Psoas muscle (tissue), 7 donors: ENCODE measurements at regions not wholly inside any gene's neighbourhood (a gene's known extent, or its start where the extent isn't known, plus 50 kb on each side); places are given as distances from the start of the nearest gene placed in this dataset.

Experiments
- ATAC-seq, 4 donors: fragments of 200-7000 bp; cut with Tn5 transposase; one replicate each; pipeline ENCODE4 v1.9.1; 2020; ENCODE audit warnings: moderate library complexity in 3 of 4, mild to moderate bottlenecking in 2 of 4
- DNase-seq, 2 donors: peaks; one replicate each; pipeline ENCODE4 v3.0.0-alpha.2; 2020
- H3K27ac ChIP-seq: fragments of 200-600 bp; one replicate; pipeline ENCODE4 v1.8.0; 2022
- H3K27me3 ChIP-seq, 3 donors: fragments of 200-600 bp in 1 of 3; one replicate each; pipeline versions ENCODE4 v1.6.1 to v1.8.0; 2013 to 2022; ENCODE audit warnings: low read length in 2 of 3, mild to moderate bottlenecking in 2 of 3, moderate library complexity in 1 of 3; ENCODE audit not compliant: insufficient read depth in 3 of 3
- H3K36me3 ChIP-seq, 2 donors: fragments of 200-600 bp in 1 of 2; one replicate each; pipeline versions ENCODE4 v1.6.1 to v1.8.0; 2013 to 2022; ENCODE audit warnings: low read depth in 1 of 2, mild to moderate bottlenecking in 1 of 2, moderate library complexity in 1 of 2; ENCODE audit not compliant: insufficient read depth in 1 of 2
- H3K4me1 ChIP-seq: fragments of 200-600 bp; one replicate; pipeline ENCODE4 v1.8.0; 2022
- H3K4me3 ChIP-seq: fragments of 200-600 bp; one replicate; pipeline ENCODE4 v1.8.0; 2022; ENCODE audit warnings: mild to moderate bottlenecking
- H3K9me3 ChIP-seq: fragments of 200-600 bp; one replicate; pipeline ENCODE4 v1.8.0; 2022
- CTCF ChIP-seq: fragments of 200-600 bp; IDR thresholded peaks from one replicate; pipeline ENCODE4 v1.8.0; 2022; ENCODE audit warnings: antibody characterized with exemption
- WGBS, 3 donors: extraction: QIAGEN DNeasy Blood & Tissue Kit; methylation state at CpG; one replicate each; pipeline versions ENCODE4 v1.1.6 to v1.1.7; 2013; 5-methylcytosine and 5-hydroxymethylcytosine counted together
- intact Hi-C, 2 donors: fragments of 100-400 bp; cut with DNase I; formaldehyde crosslinking; loops; one replicate each; pipeline versions ENCODE4 v1.11.0 to v1.14.2; 2022
- donor health status: healthy with polysubstance abuse.
- donor health status: DM: no; HTN: no; CAD: no; lungs with moderate emphysema.
- donor health status: Bipolar disorder and iron deficiency.
- donor health status: healthy.
- donor health status: DM: yes; HTN: yes; CAD: no.
- donor health status: DM: no; HTN: no; CAD: no.
- donor health status: DM: yes; HTN: yes; CAD: no.

GRCh38 chr20:7770046-7770445 lies 170.2 kb downstream of the HAO1 start:
- intact Hi-C loops, result no loop called here
- Histone ChIP-seq H3K9me3 (no peaks in the 10 kb centered on the region), H3K4me1 (no peaks in the 10 kb centered on the region), H3K27me3 (no peaks in the 10 kb centered on the region), H3K36me3 (no peaks in the 10 kb centered on the region), H3K27ac (no peak overlapping the region), H3K4me3 (no peak overlapping the region)
- no peak for TF ChIP-seq CTCF
- ATAC-seq (no peak), DNase-seq (no peak)
- WGBS, 3 donors, result 64 to 92% (median 80%) methylated on average over 2 of the region's 2 CpGs

GRCh38 chr20:7770578-7770977 lies 169.7 kb downstream of the HAO1 start:
- no peak overlapping the region for H3K27ac ChIP-seq
- no peaks in the 10 kb centered on the region for H3K4me1 ChIP-seq
- 44 to 64% (median 62%) methylated on average over 2 of the region's 2 CpGs for WGBS, 3 donors
- H3K36me3 ChIP-seq, result no peaks in the 10 kb centered on the region
- H3K4me3 ChIP-seq, result no peak overlapping the region
- no peaks in the 10 kb centered on the region for H3K9me3 ChIP-seq
- no peaks in the 10 kb centered on the region for H3K27me3 ChIP-seq
- intact Hi-C loops, result no loop called here
- no peak for ATAC-seq
- no peak for TF ChIP-seq CTCF
- no peak for DNase-seq

GRCh38 chr20:7772371-7772770 lies 167.9 kb downstream of the HAO1 start:
- Histone ChIP-seq H3K27ac (no peak overlapping the region), H3K27me3 (no peaks in the 10 kb centered on the region), H3K9me3 (peaks cover 4% of the 10 kb centered on the region), H3K36me3 (no peaks in the 10 kb centered on the region), H3K4me3 (no peak overlapping the region), H3K4me1 (no peaks in the 10 kb centered on the region)
- TF ChIP-seq CTCF, result no peak
- intact Hi-C loops, result no loop called here
- ATAC-seq (no peak), DNase-seq (no peak)
- 18 to 46% (median 22%) methylated on average over 2 of the region's 2 CpGs for WGBS, 3 donors

GRCh38 chr20:7773511-7773910 lies 166.7 kb downstream of the HAO1 start:
- DNase-seq (no peak), ATAC-seq (no peak)
- no peak overlapping the region for H3K27ac ChIP-seq
- no peak for TF ChIP-seq CTCF
- H3K9me3 ChIP-seq, result peaks cover 4% of the 10 kb centered on the region
- WGBS, 3 donors, result 82 to 88% (median 86%) methylated on average over 2 of the region's 2 CpGs
- no peaks in the 10 kb centered on the region for H3K36me3 ChIP-seq
- no peaks in the 10 kb centered on the region for H3K27me3 ChIP-seq
- H3K4me1 ChIP-seq, result no peaks in the 10 kb centered on the region
- intact Hi-C loops, result no loop called here
- H3K4me3 ChIP-seq, result no peak overlapping the region

- intact Hi-C loops, result no loop called here
- ATAC-seq (no peak), DNase-seq (no peak)
- TF ChIP-seq CTCF, result no peak
- Histone ChIP-seq H3K4me1 (no peaks in the 10 kb centered on the region), H3K36me3 (no peaks in the 10 kb centered on the region), H3K27me3 (no peaks in the 10 kb centered on the region), H3K9me3 (peaks cover 4% of the 10 kb centered on the region), H3K4me3 (no peak overlapping the region), H3K27ac (no peak overlapping the region)
- 19 to 37% (median 25%) methylated on average over 2 of the region's 2 CpGs for WGBS, 3 donors
Measured at GRCh38 chr20:7775072-7775471, 165.2 kb downstream of the HAO1 start.
